ENCODE measurements at regions not wholly inside any gene's neighbourhood (a gene's known extent, or its start where the extent isn't known, plus 50 kb on each side); places are given as distances from the start of the nearest gene placed in this dataset.

DNA sequence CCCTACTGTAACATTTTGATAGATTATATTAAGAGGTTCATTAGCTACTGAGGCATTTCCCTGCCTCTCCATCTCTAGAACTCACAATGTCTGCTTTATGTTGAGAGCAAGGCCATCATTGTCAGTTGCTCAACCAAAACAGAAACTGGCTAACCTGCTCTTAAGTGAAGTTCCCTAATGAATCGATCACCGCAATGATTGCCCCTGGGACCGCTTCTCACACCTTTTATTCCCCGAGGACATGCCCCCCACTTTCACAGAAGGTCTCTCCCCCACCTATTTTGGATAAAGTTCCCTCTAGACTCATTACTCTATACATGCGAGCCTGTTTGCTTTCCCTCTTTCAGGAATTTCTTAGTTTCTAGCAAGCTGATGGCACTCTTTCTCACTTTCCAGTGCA, 108.8 kb downstream of the FAM217A start:
- TF ChIP-seq FOXA1 (IDR thresholded peaks at IDR 0.05) (no peak), NFRKB (IDR thresholded peaks at IDR 0.05) (no peak), FOXK2 (IDR thresholded peaks at IDR 0.05) (no peak), SP1 (IDR thresholded peaks at IDR 0.05) (no peak), ARNT (IDR thresholded peaks at IDR 0.05) (no peak), TARDBP (IDR thresholded peaks at IDR 0.05) (no peak)
- TF ChIP-seq, protein P1, sequence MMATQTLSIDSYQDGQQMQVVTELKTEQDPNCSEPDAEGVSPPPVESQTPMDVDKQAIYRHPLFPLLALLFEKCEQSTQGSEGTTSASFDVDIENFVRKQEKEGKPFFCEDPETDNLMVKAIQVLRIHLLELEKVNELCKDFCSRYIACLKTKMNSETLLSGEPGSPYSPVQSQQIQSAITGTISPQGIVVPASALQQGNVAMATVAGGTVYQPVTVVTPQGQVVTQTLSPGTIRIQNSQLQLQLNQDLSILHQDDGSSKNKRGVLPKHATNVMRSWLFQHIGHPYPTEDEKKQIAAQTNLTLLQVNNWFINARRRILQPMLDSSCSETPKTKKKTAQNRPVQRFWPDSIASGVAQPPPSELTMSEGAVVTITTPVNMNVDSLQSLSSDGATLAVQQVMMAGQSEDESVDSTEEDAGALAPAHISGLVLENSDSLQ (IDR thresholded peaks at IDR 0.05), result no peak
